Esophagus squamous epithelium (tissue), 4 donors: ENCODE measurements at regions not wholly inside any gene's neighbourhood (a gene's known extent, or its start where the extent isn't known, plus 50 kb on each side); places are given as distances from the start of the nearest gene placed in this dataset.

Source experiments
- CTCF ChIP-seq, 6 experiments: fragments of 450-650 bp in 4 of 6; fragments of 200-600 bp in 2 of 6; sonication (generic) in 2 of 6; IDR thresholded peaks; one replicate each; pipeline ENCODE4 v1.5.1; 2016 to 2019; ENCODE audit warnings: antibody characterized with exemption in 6 of 6, mild to moderate bottlenecking in 4 of 6, moderate library complexity in 4 of 6
- POLR2A ChIP-seq, 4 donors: fragments of 450-650 bp; IDR thresholded peaks; one replicate each; pipeline ENCODE4 v1.6.1; 2017; ENCODE audit warnings: antibody characterized with exemption in 4 of 4, mild to moderate bottlenecking in 4 of 4, moderate library complexity in 3 of 4

DNA sequence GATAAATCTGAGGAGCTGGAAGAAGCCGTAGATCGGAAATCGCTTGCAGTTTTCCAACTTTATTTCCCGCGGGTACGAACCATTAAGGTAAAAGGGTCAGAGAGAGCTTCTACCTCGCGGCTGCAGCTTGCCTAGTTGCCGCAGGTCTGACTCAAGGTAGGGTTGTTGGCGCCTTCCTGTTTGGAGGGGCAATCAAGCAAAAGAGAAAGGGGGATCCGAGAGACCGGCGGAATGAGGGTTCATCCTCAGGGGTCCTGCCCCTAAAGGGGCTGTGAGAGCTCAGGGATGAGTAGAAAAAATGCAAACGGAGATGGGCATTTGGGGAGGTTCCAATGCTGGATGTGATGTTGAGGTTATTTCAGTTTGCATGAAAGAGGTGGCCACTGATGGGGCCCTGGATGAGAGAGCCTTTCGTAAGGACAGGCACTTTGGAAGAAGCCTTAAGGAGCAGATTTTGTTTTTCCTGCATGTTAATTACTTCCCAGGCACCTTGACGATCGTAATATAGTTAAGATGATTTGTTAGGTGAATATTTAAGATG, 265.4 kb downstream of the CGGBP1 start:
- TF ChIP-seq CTCF (IDR thresholded peaks at IDR 0.05) = no peak
- TF ChIP-seq POLR2A (IDR thresholded peaks at IDR 0.05) = no peak
